Fibroblast of lung (primary cell): ENCODE measurements at regions not wholly inside any gene's neighbourhood (a gene's known extent, or its start where the extent isn't known, plus 50 kb on each side); places are given as distances from the start of the nearest gene placed in this dataset.

Experiments
- EZH2 ChIP-seq: IDR thresholded peaks from 2 replicates; pipeline ENCODE4 v1.5.1; 2012; ENCODE audit warnings: low read length, control low read depth, mild to moderate bottlenecking; ENCODE audit errors: missing control alignments
- TF ChIP-seq, protein P1 (sequence below), 2 donors: IDR thresholded peaks in 1 of 2; conservative IDR thresholded peaks in 1 of 2; 1 replicate in 1 of 2; 2 replicates in 1 of 2; pipeline ENCODE4 v1.5.1; 2011 to 2012; ENCODE audit warnings: low read length in 2 of 2, control low read depth in 1 of 2, inconsistent platforms in 1 of 2, low read depth in 1 of 2, mild to moderate bottlenecking in 1 of 2

DNA sequence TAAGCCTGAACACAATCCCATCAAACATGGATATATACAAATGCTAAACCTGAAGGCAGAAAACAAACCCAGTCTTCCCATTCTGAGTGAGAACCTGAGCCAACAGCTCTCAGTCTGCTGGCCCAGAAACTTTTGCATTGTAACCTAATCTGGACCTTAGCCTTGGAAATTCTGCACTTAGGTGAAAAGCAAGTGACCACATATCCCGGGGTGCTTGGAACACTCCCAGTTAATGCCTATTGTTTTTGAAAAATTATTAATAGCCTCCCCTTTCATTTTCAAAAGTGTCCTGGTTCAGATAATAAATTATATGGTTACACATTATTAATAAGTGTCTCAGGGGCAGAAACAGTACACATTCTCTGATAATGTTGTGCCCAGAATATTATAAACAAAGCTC is 228.3 kb upstream of the TARS1 start:
- TF ChIP-seq, protein P1, sequence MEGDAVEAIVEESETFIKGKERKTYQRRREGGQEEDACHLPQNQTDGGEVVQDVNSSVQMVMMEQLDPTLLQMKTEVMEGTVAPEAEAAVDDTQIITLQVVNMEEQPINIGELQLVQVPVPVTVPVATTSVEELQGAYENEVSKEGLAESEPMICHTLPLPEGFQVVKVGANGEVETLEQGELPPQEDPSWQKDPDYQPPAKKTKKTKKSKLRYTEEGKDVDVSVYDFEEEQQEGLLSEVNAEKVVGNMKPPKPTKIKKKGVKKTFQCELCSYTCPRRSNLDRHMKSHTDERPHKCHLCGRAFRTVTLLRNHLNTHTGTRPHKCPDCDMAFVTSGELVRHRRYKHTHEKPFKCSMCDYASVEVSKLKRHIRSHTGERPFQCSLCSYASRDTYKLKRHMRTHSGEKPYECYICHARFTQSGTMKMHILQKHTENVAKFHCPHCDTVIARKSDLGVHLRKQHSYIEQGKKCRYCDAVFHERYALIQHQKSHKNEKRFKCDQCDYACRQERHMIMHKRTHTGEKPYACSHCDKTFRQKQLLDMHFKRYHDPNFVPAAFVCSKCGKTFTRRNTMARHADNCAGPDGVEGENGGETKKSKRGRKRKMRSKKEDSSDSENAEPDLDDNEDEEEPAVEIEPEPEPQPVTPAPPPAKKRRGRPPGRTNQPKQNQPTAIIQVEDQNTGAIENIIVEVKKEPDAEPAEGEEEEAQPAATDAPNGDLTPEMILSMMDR (conservative IDR thresholded peaks at IDR 0.05 in 1 of 2, IDR thresholded peaks at IDR 0.05 in 1 of 2; ENCODE audit: low read depth in 1 of 2, low read length in 2 of 2): no peak
- TF ChIP-seq EZH2: no peak
